Omental fat pad (tissue), 3 donors: ENCODE measurements at regions not wholly inside any gene's neighbourhood (a gene's known extent, or its start where the extent isn't known, plus 50 kb on each side); places are given as distances from the start of the nearest gene placed in this dataset.
A peak's percentile ranks its signal among the peaks of the same experiment; 100 is the strongest.

ENCODE experiments used
- ATAC-seq: fragments of 150-250 bp; one replicate; pipeline ENCODE4 v1.9.1; 2016; ENCODE audit warnings: mild to moderate bottlenecking, moderate library complexity; ENCODE audit not compliant: low FRiP score
- DNase-seq: peaks from one replicate; pipeline ENCODE4 v3.0.0-alpha.2; 2019; ENCODE audit warnings: low spot score
- CTCF ChIP-seq, 3 donors: fragments of 450-650 bp; IDR thresholded peaks; one replicate each; pipeline ENCODE4 v1.5.1; 2016 to 2017; ENCODE audit warnings: antibody characterized with exemption in 3 of 3, mild to moderate bottlenecking in 3 of 3, moderate library complexity in 2 of 3

GRCh38 chr4:136931781-136932180, 600.5 kb downstream of the PCDH18 start:
- ATAC-seq = no peak
- TF ChIP-seq CTCF (IDR thresholded peaks at IDR 0.05) = no peak
- DNase-seq = no peak

GRCh38 chr4:136928957-136929411, 603.3 kb downstream of the PCDH18 start:
- ATAC-seq (peak; percentile 54), DNase-seq (no peak)
- no peak for TF ChIP-seq CTCF (IDR thresholded peaks at IDR 0.05)

- TF ChIP-seq CTCF (IDR thresholded peaks at IDR 0.05) = no peak
- DNase-seq (no peak), ATAC-seq (peak; percentile 51)
Observed at GRCh38 chr4:136927172-136927571, 605.1 kb downstream of the PCDH18 start.

- TF ChIP-seq CTCF (IDR thresholded peaks at IDR 0.05) = no peak
- no peak for ATAC-seq
Observed at GRCh38 chr4:136925203-136925602, 607.1 kb downstream of the PCDH18 start.

GRCh38 chr4:136922066-136922465, 610.2 kb downstream of the PCDH18 start:
- ATAC-seq (no peak), DNase-seq (no peak)
- no peak for TF ChIP-seq CTCF (IDR thresholded peaks at IDR 0.05)

More at GRCh38 chr4:136925203-136925602, 607.1 kb downstream of the PCDH18 start:
- no peak for DNase-seq

GRCh38 chr4:136920092-136920881, 612.0 kb downstream of the PCDH18 start:
- DNase-seq = no peak
- no peak for ATAC-seq
- TF ChIP-seq CTCF (IDR thresholded peaks at IDR 0.05) = no peak

GRCh38 chr4:136918772-136919171, 613.5 kb downstream of the PCDH18 start:
- no peak for ATAC-seq
- no peak for DNase-seq

More at GRCh38 chr4:136918772-136919171, 613.5 kb downstream of the PCDH18 start:
- no peak for TF ChIP-seq CTCF (IDR thresholded peaks at IDR 0.05)
